ENCODE measurements at regions not wholly inside any gene's neighbourhood (a gene's known extent, or its start where the extent isn't known, plus 50 kb on each side); places are given as distances from the start of the nearest gene placed in this dataset.

GRCh38 chr4:127445471-127445870, 187.3 kb upstream of the INTU start:
- Mint-ChIP-seq H3K4me1 (ENCODE audit: unreplicated experiment) (no peaks in the 10 kb centered on the region), H3K9me3 (ENCODE audit: unreplicated experiment) (no peaks in the 10 kb centered on the region), H3K27ac (ENCODE audit: unreplicated experiment) (no peak overlapping the region), H3K36me3 (ENCODE audit: low read depth, unreplicated experiment) (no peaks in the 10 kb centered on the region), H3K27me3 (ENCODE audit: unreplicated experiment) (no peaks in the 10 kb centered on the region), H3K4me3 (ENCODE audit: unreplicated experiment) (no peak overlapping the region)
- TF ChIP-seq CTCF (IDR thresholded peaks at IDR 0.05; ENCODE audit: unreplicated experiment), result no peak
- no peak for DNase-seq (ENCODE audit: low spot score)

- no peak for TF ChIP-seq CTCF (IDR thresholded peaks at IDR 0.05; ENCODE audit: unreplicated experiment)
- H3K9me3 Mint-ChIP-seq (ENCODE audit: unreplicated experiment), result no peaks in the 10 kb centered on the region
- no peaks in the 10 kb centered on the region for H3K4me1 Mint-ChIP-seq (ENCODE audit: unreplicated experiment)
- no peaks in the 10 kb centered on the region for H3K27me3 Mint-ChIP-seq (ENCODE audit: unreplicated experiment)
- no peak overlapping the region for H3K4me3 Mint-ChIP-seq (ENCODE audit: unreplicated experiment)
- no peaks in the 10 kb centered on the region for H3K36me3 Mint-ChIP-seq (ENCODE audit: low read depth, unreplicated experiment)
- no peak overlapping the region for H3K27ac Mint-ChIP-seq (ENCODE audit: unreplicated experiment)
- DNase-seq (ENCODE audit: low spot score), result no peak
Observed at GRCh38 chr4:127446427-127446885, 186.3 kb upstream of the INTU start.

GRCh38 chr4:127448986-127449385, 183.8 kb upstream of the INTU start:
- Mint-ChIP-seq H3K27me3 (ENCODE audit: unreplicated experiment) (no peaks in the 10 kb centered on the region), H3K27ac (ENCODE audit: unreplicated experiment) (no peak overlapping the region), H3K9me3 (ENCODE audit: unreplicated experiment) (no peaks in the 10 kb centered on the region), H3K36me3 (ENCODE audit: low read depth, unreplicated experiment) (no peaks in the 10 kb centered on the region), H3K4me3 (ENCODE audit: unreplicated experiment) (no peak overlapping the region), H3K4me1 (ENCODE audit: unreplicated experiment) (no peaks in the 10 kb centered on the region)
- no peak for DNase-seq (ENCODE audit: low spot score)
- no peak for TF ChIP-seq CTCF (IDR thresholded peaks at IDR 0.05; ENCODE audit: unreplicated experiment)

- no peak overlapping the region for H3K27ac Mint-ChIP-seq (ENCODE audit: unreplicated experiment)
- no peaks in the 10 kb centered on the region for H3K9me3 Mint-ChIP-seq (ENCODE audit: unreplicated experiment)
- TF ChIP-seq CTCF (IDR thresholded peaks at IDR 0.05; ENCODE audit: unreplicated experiment), result no peak
- H3K36me3 Mint-ChIP-seq (ENCODE audit: low read depth, unreplicated experiment), result no peaks in the 10 kb centered on the region
- H3K4me3 Mint-ChIP-seq (ENCODE audit: unreplicated experiment), result no peak overlapping the region
- no peak for DNase-seq (ENCODE audit: low spot score)
- no peaks in the 10 kb centered on the region for H3K4me1 Mint-ChIP-seq (ENCODE audit: unreplicated experiment)
- H3K27me3 Mint-ChIP-seq (ENCODE audit: unreplicated experiment), result no peaks in the 10 kb centered on the region
Observed at GRCh38 chr4:127449449-127449848, 183.3 kb upstream of the INTU start.

GRCh38 chr4:127450276-127450675, 182.5 kb upstream of the INTU start:
- DNase-seq (ENCODE audit: low spot score), result no peak
- no peaks in the 10 kb centered on the region for H3K9me3 Mint-ChIP-seq (ENCODE audit: unreplicated experiment)
- H3K4me3 Mint-ChIP-seq (ENCODE audit: unreplicated experiment), result no peak overlapping the region
- H3K27me3 Mint-ChIP-seq (ENCODE audit: unreplicated experiment), result no peaks in the 10 kb centered on the region
- H3K36me3 Mint-ChIP-seq (ENCODE audit: low read depth, unreplicated experiment), result no peaks in the 10 kb centered on the region
- no peaks in the 10 kb centered on the region for H3K4me1 Mint-ChIP-seq (ENCODE audit: unreplicated experiment)
- H3K27ac Mint-ChIP-seq (ENCODE audit: unreplicated experiment), result no peak overlapping the region
- TF ChIP-seq CTCF (IDR thresholded peaks at IDR 0.05; ENCODE audit: unreplicated experiment), result no peak
